ENCODE measurements at regions not wholly inside any gene's neighbourhood (a gene's known extent, or its start where the extent isn't known, plus 50 kb on each side); places are given as distances from the start of the nearest gene placed in this dataset.

DNA sequence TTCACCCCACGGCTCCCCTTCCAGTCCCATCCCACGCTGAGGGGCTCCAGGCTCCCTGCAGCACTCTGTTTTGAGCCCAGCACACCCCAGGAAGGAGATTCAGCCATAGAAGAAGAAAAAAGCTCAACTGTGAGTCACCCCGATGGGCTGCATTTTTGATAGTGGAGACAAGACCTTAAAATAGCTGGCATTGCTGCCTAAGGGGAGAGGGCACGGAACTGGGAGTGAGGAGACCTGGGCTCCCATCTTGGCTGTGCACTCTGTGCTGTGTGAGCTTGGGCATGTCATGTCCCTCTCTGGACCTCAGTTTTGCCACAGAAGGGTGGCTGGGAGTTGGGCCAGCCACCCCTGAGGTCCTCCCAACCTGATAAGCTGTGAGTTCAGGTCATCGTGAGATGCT lies 57.2 kb upstream of the SMAD6 start:
- H3K9me3 Mint-ChIP-seq: no peaks in the 10 kb centered on the region
- no peak for DNase-seq (ENCODE audit: low spot score)
- H3K27me3 Mint-ChIP-seq (ENCODE audit: low read depth): peaks cover 2% of the 10 kb centered on the region
- no peak overlapping the region for H3K27ac Mint-ChIP-seq
- H3K4me1 Mint-ChIP-seq (ENCODE audit: low read depth): peaks cover 2% of the 10 kb centered on the region
- no peak overlapping the region for H3K4me3 Mint-ChIP-seq
- H3K36me3 Mint-ChIP-seq (ENCODE audit: low read depth): no peaks in the 10 kb centered on the region

GRCh38 chr15:66646308-66646707 lies 55.7 kb upstream of the SMAD6 start:
- H3K4me1 Mint-ChIP-seq (ENCODE audit: low read depth): no peaks in the 10 kb centered on the region
- no peak overlapping the region for H3K27ac Mint-ChIP-seq
- H3K36me3 Mint-ChIP-seq (ENCODE audit: low read depth): no peaks in the 10 kb centered on the region
- no peak overlapping the region for H3K4me3 Mint-ChIP-seq
- peaks cover 2% of the 10 kb centered on the region for H3K27me3 Mint-ChIP-seq (ENCODE audit: low read depth)
- no peak for DNase-seq (ENCODE audit: low spot score)
- no peaks in the 10 kb centered on the region for H3K9me3 Mint-ChIP-seq

DNA sequence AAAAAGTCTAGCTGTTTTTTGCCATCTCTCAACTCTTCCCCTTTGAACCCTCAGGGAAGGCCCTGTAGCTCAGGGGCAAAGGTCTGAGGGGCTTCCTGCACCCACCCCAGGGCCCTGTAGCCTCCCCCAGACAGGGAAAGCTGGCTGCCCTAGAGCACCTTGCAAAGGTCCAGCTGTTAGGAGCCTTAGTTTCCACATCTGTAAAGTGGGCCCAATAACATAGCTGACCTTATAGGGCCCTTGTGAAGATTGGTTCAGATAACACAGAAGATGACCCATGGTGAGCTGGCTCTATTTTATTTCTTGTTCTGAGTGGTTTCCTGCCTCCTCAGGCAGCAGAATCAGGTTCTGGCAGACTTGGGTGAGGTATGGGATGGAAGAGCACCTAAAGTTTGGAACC lies 55.2 kb upstream of the SMAD6 start:
- H3K27ac Mint-ChIP-seq: no peak overlapping the region
- no peak overlapping the region for H3K4me3 Mint-ChIP-seq
- no peaks in the 10 kb centered on the region for H3K36me3 Mint-ChIP-seq (ENCODE audit: low read depth)
- no peak for DNase-seq (ENCODE audit: low spot score)
- no peaks in the 10 kb centered on the region for H3K4me1 Mint-ChIP-seq (ENCODE audit: low read depth)
- H3K9me3 Mint-ChIP-seq: no peaks in the 10 kb centered on the region
- peaks cover 2% of the 10 kb centered on the region for H3K27me3 Mint-ChIP-seq (ENCODE audit: low read depth)

- Mint-ChIP-seq H3K27ac (no peak overlapping the region), H3K4me3 (no peak overlapping the region), H3K4me1 (ENCODE audit: low read depth) (no peaks in the 10 kb centered on the region), H3K9me3 (no peaks in the 10 kb centered on the region), H3K27me3 (ENCODE audit: low read depth) (peaks cover 2% of the 10 kb centered on the region), H3K36me3 (ENCODE audit: low read depth) (no peaks in the 10 kb centered on the region)
- DNase-seq (ENCODE audit: low spot score): no peak
Observed at GRCh38 chr15:66647358-66647757, 54.7 kb upstream of the SMAD6 start.

DNA sequence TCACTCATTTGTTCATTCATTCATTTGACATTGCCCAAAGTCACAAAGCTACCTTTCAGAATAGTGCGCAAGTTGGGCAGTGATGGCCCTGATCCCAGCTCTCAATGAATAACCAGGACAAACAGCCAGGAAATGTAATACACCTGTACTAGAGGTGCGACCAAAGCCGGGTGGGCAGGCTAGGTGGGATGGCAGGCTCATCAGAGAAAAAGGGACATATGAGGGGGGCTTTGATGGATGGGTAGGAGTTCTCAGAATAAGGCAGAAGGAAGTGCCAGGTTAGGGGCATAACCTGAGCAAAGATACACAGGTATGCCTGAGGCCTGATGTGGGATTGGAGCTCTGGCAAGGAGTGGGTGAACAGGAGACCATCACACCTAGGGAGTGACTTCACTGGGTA lies 53.4 kb upstream of the SMAD6 start:
- no peaks in the 10 kb centered on the region for H3K4me1 Mint-ChIP-seq (ENCODE audit: low read depth)
- DNase-seq (ENCODE audit: low spot score): no peak
- no peaks in the 10 kb centered on the region for H3K9me3 Mint-ChIP-seq
- no peak overlapping the region for H3K4me3 Mint-ChIP-seq
- no peak overlapping the region for H3K27ac Mint-ChIP-seq
- peaks cover 2% of the 10 kb centered on the region for H3K27me3 Mint-ChIP-seq (ENCODE audit: low read depth)
- H3K36me3 Mint-ChIP-seq (ENCODE audit: low read depth): no peaks in the 10 kb centered on the region

- no peaks in the 10 kb centered on the region for H3K4me1 Mint-ChIP-seq (ENCODE audit: low read depth)
- no peak overlapping the region for H3K4me3 Mint-ChIP-seq
- no peak overlapping the region for H3K27ac Mint-ChIP-seq
- no peaks in the 10 kb centered on the region for H3K9me3 Mint-ChIP-seq
- DNase-seq (ENCODE audit: low spot score): no peak
- peaks cover 2% of the 10 kb centered on the region for H3K27me3 Mint-ChIP-seq (ENCODE audit: low read depth)
- H3K36me3 Mint-ChIP-seq (ENCODE audit: low read depth): no peaks in the 10 kb centered on the region
Observed at GRCh38 chr15:66649235-66649984, 52.6 kb upstream of the SMAD6 start.

- Mint-ChIP-seq H3K27ac (no peak overlapping the region), H3K4me3 (no peak overlapping the region), H3K9me3 (no peaks in the 10 kb centered on the region), H3K4me1 (ENCODE audit: low read depth) (peaks cover 2% of the 10 kb centered on the region), H3K27me3 (ENCODE audit: low read depth) (peaks cover 2% of the 10 kb centered on the region), H3K36me3 (ENCODE audit: low read depth) (no peaks in the 10 kb centered on the region)
- no peak for DNase-seq (ENCODE audit: low spot score)
Observed at GRCh38 chr15:66650433-66650832, 51.6 kb upstream of the SMAD6 start.

- no peak for DNase-seq (ENCODE audit: low spot score)
- Mint-ChIP-seq H3K4me3 (no peak overlapping the region), H3K36me3 (ENCODE audit: low read depth) (no peaks in the 10 kb centered on the region), H3K27ac (no peak overlapping the region), H3K9me3 (no peaks in the 10 kb centered on the region), H3K4me1 (ENCODE audit: low read depth) (peaks cover 9% of the 10 kb centered on the region), H3K27me3 (ENCODE audit: low read depth) (peaks cover 2% of the 10 kb centered on the region)
Observed at GRCh38 chr15:66651198-66651597, 50.8 kb upstream of the SMAD6 start.

GRCh38 chr15:66651913-66652642 lies 50.0 kb upstream of the SMAD6 start:
- Mint-ChIP-seq H3K4me1 (ENCODE audit: low read depth) (peaks cover 10% of the 10 kb centered on the region), H3K36me3 (ENCODE audit: low read depth) (no peaks in the 10 kb centered on the region), H3K27me3 (ENCODE audit: low read depth) (peaks cover 2% of the 10 kb centered on the region), H3K4me3 (no peak overlapping the region), H3K27ac (no peak overlapping the region), H3K9me3 (no peaks in the 10 kb centered on the region)
- no peak for DNase-seq (ENCODE audit: low spot score)
